Panc1 (cell line): ENCODE measurements at regions not wholly inside any gene's neighbourhood (a gene's known extent, or its start where the extent isn't known, plus 50 kb on each side); places are given as distances from the start of the nearest gene placed in this dataset.

Experiments used
- CTCF ChIP-seq: fragments of 450-650 bp; IDR thresholded peaks from 2 replicates; pipeline ENCODE4 v1.5.1; 2017; ENCODE audit warnings: mild to moderate bottlenecking
- POLR2AphosphoS5 ChIP-seq: IDR thresholded peaks from 2 replicates; pipeline ENCODE4 v1.6.1; 2012; ENCODE audit warnings: mild to moderate bottlenecking, low read depth, low read length, moderate library complexity
- REST ChIP-seq, 2 experiments: IDR thresholded peaks; 2 replicates each; pipeline ENCODE4 v1.6.1; 2011 to 2012; ENCODE audit warnings: low read depth in 2 of 2, control low read depth in 1 of 2, low read length in 1 of 2, mild to moderate bottlenecking in 1 of 2, moderate library complexity in 1 of 2; ENCODE audit not compliant: insufficient read depth in 1 of 2
- TCF7L2 ChIP-seq: IDR thresholded peaks from 2 replicates; pipeline ENCODE4 v1.6.1; 2011; ENCODE audit warnings: mild to moderate bottlenecking, low read depth, low read length, inconsistent platforms

GRCh38 chr10:29828440-29828894, 193.7 kb upstream of the SVIL start:
- no peak for TF ChIP-seq CTCF
- no peak for TF ChIP-seq REST (IDR thresholded peaks at IDR 0.05; ENCODE audit: insufficient read depth in 1 of 2, low read depth in 2 of 2, low read length in 1 of 2)
- TF ChIP-seq POLR2AphosphoS5, result no peak
- no peak for TF ChIP-seq TCF7L2
